ENCODE measurements at regions not wholly inside any gene's neighbourhood (a gene's known extent, or its start where the extent isn't known, plus 50 kb on each side); places are given as distances from the start of the nearest gene placed in this dataset.

DNA sequence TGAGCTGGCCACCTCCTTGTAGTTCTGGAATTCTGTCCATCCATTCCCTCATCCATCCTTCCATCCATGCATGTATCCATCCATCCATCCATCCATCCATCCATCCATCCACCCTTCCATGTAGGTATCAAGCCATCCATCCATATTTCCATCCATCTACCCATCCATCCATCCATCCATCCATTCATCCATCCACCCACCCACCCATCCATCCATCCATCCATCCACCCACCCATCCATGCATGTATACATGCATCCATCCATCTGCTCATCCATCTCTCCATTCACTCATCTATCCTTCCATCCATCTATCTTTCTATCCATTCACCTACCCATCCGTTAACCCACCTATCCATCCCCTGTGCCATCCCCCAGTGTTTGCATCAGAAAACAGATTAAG lies 153.6 kb upstream of the STX18 start:
- H3K9ac ChIP-seq (ENCODE audit: insufficient read depth in 1 of 2, low read depth in 2 of 2, low read length in 2 of 2): no peak overlapping the region
- no peaks in the 10 kb centered on the region; a peak in 1 of 5 replicates for H3K4me1 ChIP-seq (replicated peaks in 1 of 2; ENCODE audit: control insufficient read depth in 2 of 2, insufficient read depth in 2 of 2, low read length in 2 of 2)
- ATAC-seq (no peak), DNase-seq (ENCODE audit: extremely low read depth in 1 of 4, low spot score in 3 of 4) (no peak), FAIRE-seq (no peak)
- no TSS peak for BruUV-seq (replicated peaks)
- no peaks in the 10 kb centered on the region for H3K36me3 ChIP-seq (ENCODE audit: control insufficient read depth, insufficient read depth, low read length)
- no peak overlapping the region for H3K27ac ChIP-seq (ENCODE audit: extremely low read depth, low read depth, low read length)
- no peaks in the 10 kb centered on the region for H3K79me2 ChIP-seq (ENCODE audit: control insufficient read depth, insufficient read depth, low read length)
- no peaks in the 10 kb centered on the region for H3K9me3 ChIP-seq (replicated peaks; ENCODE audit: control insufficient read depth, insufficient read depth, low read depth, low read length)
- in situ Hi-C loops (cut with MboI): no loop called here
- POLR2A ChIA-PET: interaction anchor here (0.6 to 0.8 kb wide), 2 partner anchors 40 to 146 kb away, joined by 3 read pairs; no protein-coding TSS in a partner anchor
- H3K27me3 ChIP-seq (ENCODE audit: control insufficient read depth in 2 of 2, insufficient read depth in 2 of 2, low read length in 2 of 2): peaks cover 0 to 20% of the 10 kb centered on the region in 2 experiments; a peak in 2 of 5 replicates
- WGBS (ENCODE audit: insufficient coverage, low coverage, missing lambda C conversion rate): 0% methylated on average over 1 of the region's 1 CpG
- no peaks in the 10 kb centered on the region for H3K9me1 ChIP-seq (ENCODE audit: control insufficient read depth, insufficient read depth, low read length)
- H3K4me3 ChIP-seq: no peak overlapping the region
- H4K20me1 ChIP-seq (replicated peaks; ENCODE audit: control insufficient read depth, insufficient read depth, low read length): no peaks in the 10 kb centered on the region
- H3K4me2 ChIP-seq (ENCODE audit: insufficient read depth, low read length): no peak overlapping the region
- CTCF ChIA-PET (ENCODE audit: low intra/inter-chr PET ratio): no interaction called here
- intact Hi-C loops (cut with micrococcal nuclease): no loop called here
- no peak overlapping the region for H2AFZ ChIP-seq (ENCODE audit: low read depth, low read length)
- TF ChIP-seq ZNF232 (CRISPR knock-in tag; IDR thresholded peaks at IDR 0.05) (no peak), CHD2 (IDR thresholded peaks at IDR 0.05; ENCODE audit: low read depth, low read length) (no peak), TCFL5 (CRISPR knock-in tag; conservative IDR thresholded peaks at IDR 0.05) (no peak), BRF1 (IDR thresholded peaks at IDR 0.05; ENCODE audit: borderline replicate concordance, extremely low read depth, insufficient read length) (no peak), FOXJ3 (CRISPR knock-in tag; IDR thresholded peaks at IDR 0.05) (no peak), CAMTA2 (CRISPR knock-in tag; conservative IDR thresholded peaks at IDR 0.05) (no peak), POLR2H (tag; IDR thresholded peaks at IDR 0.05; ENCODE audit: low read depth) (no peak), ZNF140 (CRISPR knock-in tag; IDR thresholded peaks at IDR 0.05) (no peak), CHCHD3 (CRISPR knock-in tag; IDR thresholded peaks at IDR 0.05) (no peak)
- TF ChIP-seq, protein P1, sequence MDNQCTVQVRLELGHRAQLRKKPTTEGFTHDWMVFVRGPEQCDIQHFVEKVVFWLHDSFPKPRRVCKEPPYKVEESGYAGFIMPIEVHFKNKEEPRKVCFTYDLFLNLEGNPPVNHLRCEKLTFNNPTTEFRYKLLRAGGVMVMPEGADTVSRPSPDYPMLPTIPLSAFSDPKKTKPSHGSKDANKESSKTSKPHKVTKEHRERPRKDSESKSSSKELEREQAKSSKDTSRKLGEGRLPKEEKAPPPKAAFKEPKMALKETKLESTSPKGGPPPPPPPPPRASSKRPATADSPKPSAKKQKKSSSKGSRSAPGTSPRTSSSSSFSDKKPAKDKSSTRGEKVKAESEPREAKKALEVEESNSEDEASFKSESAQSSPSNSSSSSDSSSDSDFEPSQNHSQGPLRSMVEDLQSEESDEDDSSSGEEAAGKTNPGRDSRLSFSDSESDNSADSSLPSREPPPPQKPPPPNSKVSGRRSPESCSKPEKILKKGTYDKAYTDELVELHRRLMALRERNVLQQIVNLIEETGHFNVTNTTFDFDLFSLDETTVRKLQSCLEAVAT (IDR thresholded peaks at IDR 0.05): no peak
- TF ChIP-seq, protein P2, sequence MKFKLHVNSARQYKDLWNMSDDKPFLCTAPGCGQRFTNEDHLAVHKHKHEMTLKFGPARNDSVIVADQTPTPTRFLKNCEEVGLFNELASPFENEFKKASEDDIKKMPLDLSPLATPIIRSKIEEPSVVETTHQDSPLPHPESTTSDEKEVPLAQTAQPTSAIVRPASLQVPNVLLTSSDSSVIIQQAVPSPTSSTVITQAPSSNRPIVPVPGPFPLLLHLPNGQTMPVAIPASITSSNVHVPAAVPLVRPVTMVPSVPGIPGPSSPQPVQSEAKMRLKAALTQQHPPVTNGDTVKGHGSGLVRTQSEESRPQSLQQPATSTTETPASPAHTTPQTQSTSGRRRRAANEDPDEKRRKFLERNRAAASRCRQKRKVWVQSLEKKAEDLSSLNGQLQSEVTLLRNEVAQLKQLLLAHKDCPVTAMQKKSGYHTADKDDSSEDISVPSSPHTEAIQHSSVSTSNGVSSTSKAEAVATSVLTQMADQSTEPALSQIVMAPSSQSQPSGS (CRISPR knock-in tag; IDR thresholded peaks at IDR 0.05): no peak
- TF ChIP-seq, protein P3, sequence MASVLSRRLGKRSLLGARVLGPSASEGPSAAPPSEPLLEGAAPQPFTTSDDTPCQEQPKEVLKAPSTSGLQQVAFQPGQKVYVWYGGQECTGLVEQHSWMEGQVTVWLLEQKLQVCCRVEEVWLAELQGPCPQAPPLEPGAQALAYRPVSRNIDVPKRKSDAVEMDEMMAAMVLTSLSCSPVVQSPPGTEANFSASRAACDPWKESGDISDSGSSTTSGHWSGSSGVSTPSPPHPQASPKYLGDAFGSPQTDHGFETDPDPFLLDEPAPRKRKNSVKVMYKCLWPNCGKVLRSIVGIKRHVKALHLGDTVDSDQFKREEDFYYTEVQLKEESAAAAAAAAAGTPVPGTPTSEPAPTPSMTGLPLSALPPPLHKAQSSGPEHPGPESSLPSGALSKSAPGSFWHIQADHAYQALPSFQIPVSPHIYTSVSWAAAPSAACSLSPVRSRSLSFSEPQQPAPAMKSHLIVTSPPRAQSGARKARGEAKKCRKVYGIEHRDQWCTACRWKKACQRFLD (CRISPR knock-in tag; IDR thresholded peaks at IDR 0.05): no peak
- TF ChIP-seq, protein P4, sequence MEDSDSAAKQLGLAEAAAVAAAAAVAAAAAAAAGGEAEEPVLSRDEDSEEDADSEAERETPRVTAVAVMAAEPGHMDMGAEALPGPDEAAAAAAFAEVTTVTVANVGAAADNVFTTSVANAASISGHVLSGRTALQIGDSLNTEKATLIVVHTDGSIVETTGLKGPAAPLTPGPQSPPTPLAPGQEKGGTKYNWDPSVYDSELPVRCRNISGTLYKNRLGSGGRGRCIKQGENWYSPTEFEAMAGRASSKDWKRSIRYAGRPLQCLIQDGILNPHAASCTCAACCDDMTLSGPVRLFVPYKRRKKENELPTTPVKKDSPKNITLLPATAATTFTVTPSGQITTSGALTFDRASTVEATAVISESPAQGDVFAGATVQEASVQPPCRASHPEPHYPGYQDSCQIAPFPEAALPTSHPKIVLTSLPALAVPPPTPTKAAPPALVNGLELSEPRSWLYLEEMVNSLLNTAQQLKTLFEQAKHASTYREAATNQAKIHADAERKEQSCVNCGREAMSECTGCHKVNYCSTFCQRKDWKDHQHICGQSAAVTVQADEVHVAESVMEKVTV (CRISPR knock-in tag; IDR thresholded peaks at IDR 0.05): no peak
- TF ChIP-seq, protein P5, sequence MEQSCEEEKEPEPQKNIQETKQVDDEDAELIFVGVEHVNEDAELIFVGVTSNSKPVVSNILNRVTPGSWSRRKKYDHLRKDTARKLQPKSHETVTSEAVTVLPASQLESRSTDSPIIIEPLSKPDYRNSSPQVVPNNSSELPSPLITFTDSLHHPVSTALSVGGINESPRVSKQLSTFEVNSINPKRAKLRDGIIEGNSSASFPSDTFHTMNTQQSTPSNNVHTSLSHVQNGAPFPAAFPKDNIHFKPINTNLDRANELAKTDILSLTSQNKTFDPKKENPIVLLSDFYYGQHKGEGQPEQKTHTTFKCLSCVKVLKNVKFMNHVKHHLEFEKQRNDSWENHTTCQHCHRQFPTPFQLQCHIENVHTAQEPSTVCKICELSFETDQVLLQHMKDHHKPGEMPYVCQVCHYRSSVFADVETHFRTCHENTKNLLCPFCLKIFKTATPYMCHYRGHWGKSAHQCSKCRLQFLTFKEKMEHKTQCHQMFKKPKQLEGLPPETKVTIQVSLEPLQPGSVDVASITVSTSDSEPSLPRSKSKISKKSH (CRISPR knock-in tag; IDR thresholded peaks at IDR 0.05): no peak
- TF ChIP-seq, protein P6, sequence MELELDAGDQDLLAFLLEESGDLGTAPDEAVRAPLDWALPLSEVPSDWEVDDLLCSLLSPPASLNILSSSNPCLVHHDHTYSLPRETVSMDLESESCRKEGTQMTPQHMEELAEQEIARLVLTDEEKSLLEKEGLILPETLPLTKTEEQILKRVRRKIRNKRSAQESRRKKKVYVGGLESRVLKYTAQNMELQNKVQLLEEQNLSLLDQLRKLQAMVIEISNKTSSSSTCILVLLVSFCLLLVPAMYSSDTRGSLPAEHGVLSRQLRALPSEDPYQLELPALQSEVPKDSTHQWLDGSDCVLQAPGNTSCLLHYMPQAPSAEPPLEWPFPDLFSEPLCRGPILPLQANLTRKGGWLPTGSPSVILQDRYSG (tag; conservative IDR thresholded peaks at IDR 0.05; ENCODE audit: low read depth): no peak

All from K562 (cell line).